CD4-positive, alpha-beta T cell (primary cell): ENCODE measurements at regions not wholly inside any gene's neighbourhood (a gene's known extent, or its start where the extent isn't known, plus 50 kb on each side); places are given as distances from the start of the nearest gene placed in this dataset.

Source experiments
- ATAC-seq: fragments of 200-7000 bp; cut with Tn5 transposase; one replicate; pipeline ENCODE4 v1.10.0; 2022; ENCODE audit warnings: mild to moderate bottlenecking; ENCODE audit not compliant: poor library complexity
- CTCF ChIA-PET: fragments of 350-600 bp; sonication (Branson Sonifier 250); formaldehyde crosslinking; loops from one replicate; lab custom pipeline; 2021; ENCODE audit warnings: antibody characterized with exemption, inconsistent platforms; lab: Charles Lee
- POLR2A ChIA-PET: fragments of 350-600 bp; sonication (Branson Sonifier 250); formaldehyde crosslinking; loops from one replicate; lab custom pipeline; 2021; ENCODE audit warnings: antibody characterized with exemption, inconsistent platforms; lab: Charles Lee
- DNase-seq, 14 experiments: peaks; one replicate each; pipeline ENCODE4 v3.0.0-alpha.2; 2013 to 2020; ENCODE audit warnings: mixed read lengths in 2 of 14
- H3K27ac ChIP-seq, 2 donors: one replicate each; pipeline versions ENCODE4 v1.5.1 to v1.7.0; 2013; ENCODE audit warnings: low read length in 2 of 2, low read depth in 1 of 2, mild to moderate bottlenecking in 1 of 2
- H3K27me3 ChIP-seq, 2 experiments: 1 replicate in 1 of 2; 2 replicates in 1 of 2; pipeline versions ENCODE4 v1.6.1 to v1.7.0; 2013; ENCODE audit warnings: low read length in 2 of 2, control low read depth in 1 of 2, mild to moderate bottlenecking in 1 of 2, moderate library complexity in 1 of 2; ENCODE audit not compliant: insufficient read depth in 2 of 2, control insufficient read depth in 1 of 2
- H3K36me3 ChIP-seq: one replicate; pipeline ENCODE4 v1.6.1; 2013; ENCODE audit warnings: low read length, control low read depth; ENCODE audit not compliant: insufficient read depth
- H3K4me1 ChIP-seq: one replicate; pipeline ENCODE4 v1.6.1; 2013; ENCODE audit warnings: low read length, control low read depth; ENCODE audit not compliant: insufficient read depth
- H3K4me3 ChIP-seq: one replicate; pipeline ENCODE4 v1.5.1; 2013; ENCODE audit warnings: mild to moderate bottlenecking, low read length, moderate library complexity
- H3K9me3 ChIP-seq, 2 experiments: 1 replicate in 1 of 2; 2 replicates in 1 of 2; pipeline versions ENCODE4 v1.6.1 to v1.7.0; 2013; ENCODE audit warnings: low read length in 2 of 2, mild to moderate bottlenecking in 2 of 2, control low read depth in 1 of 2, moderate library complexity in 1 of 2; ENCODE audit not compliant: control insufficient read depth in 1 of 2, insufficient read depth in 1 of 2
- H3K27ac Mint-ChIP-seq: one replicate; pipeline ENCODE4 v1.8.0; 2020; ENCODE audit warnings: mixed read lengths
- H3K27me3 Mint-ChIP-seq: one replicate; pipeline ENCODE4 v1.8.0; 2021; ENCODE audit warnings: mixed read lengths
- H3K36me3 Mint-ChIP-seq: one replicate; pipeline ENCODE4 v1.8.0; 2021; ENCODE audit warnings: low read depth, mixed read lengths
- H3K4me1 Mint-ChIP-seq: one replicate; pipeline ENCODE4 v1.8.0; 2021; ENCODE audit warnings: low read depth, mixed read lengths
- H3K4me3 Mint-ChIP-seq: one replicate; pipeline ENCODE4 v1.8.0; 2020; ENCODE audit warnings: mild to moderate bottlenecking, mixed read lengths
- H3K9me3 Mint-ChIP-seq: one replicate; pipeline ENCODE4 v1.8.0; 2020; ENCODE audit warnings: mixed read lengths
- CTCF ChIP-seq: fragments of 200-600 bp; IDR thresholded peaks from one replicate; pipeline ENCODE4 v1.8.0; 2022; ENCODE audit warnings: antibody characterized with exemption, mild to moderate bottlenecking
- intact Hi-C, 2 experiments: fragments of 100-400 bp; cut with DNase I in 1 of 2; cut with micrococcal nuclease in 1 of 2; formaldehyde crosslinking; loops; one replicate each; pipeline versions ENCODE4 v1.15.1 to v1.9.0; 2023 to 2025; cut with DNase I, micrococcal nuclease

DNA sequence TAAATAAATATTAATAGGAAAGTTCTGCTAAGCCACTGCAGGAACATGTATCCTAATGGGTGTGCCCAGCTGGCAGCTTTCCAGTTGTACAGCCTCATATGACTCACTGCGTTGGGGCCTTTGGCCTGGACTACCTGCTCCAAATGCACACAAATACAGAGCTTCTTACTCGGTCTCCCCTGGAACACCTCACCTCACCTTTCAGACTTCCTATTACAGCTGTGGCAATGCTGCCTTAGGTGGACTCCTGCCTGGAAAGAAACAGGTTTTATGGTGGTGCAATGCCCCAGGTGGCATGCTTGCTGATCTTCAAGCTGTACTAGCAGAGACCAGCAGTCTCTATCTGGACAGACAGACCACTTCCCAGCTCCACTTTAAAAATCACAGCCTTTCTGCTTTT lies 85.7 kb upstream of the EXOC1L start:
- ATAC-seq (no peak), DNase-seq (no peak)
- no peak overlapping the region for H3K4me3 Mint-ChIP-seq
- intact Hi-C loops, result loop anchor here in 1 of 2 experiments (10.0 kb wide), 3 partner anchors 279 to 549 kb away; partner anchors contain the start of gene SRD5A3
- H3K27me3 Mint-ChIP-seq, result peaks cover 52% of the 10 kb centered on the region
- no peak for TF ChIP-seq CTCF
- POLR2A ChIA-PET, result no interaction called here
- H3K27ac Mint-ChIP-seq, result no peak overlapping the region
- no peaks in the 10 kb centered on the region for H3K9me3 Mint-ChIP-seq
- no peak overlapping the region for H3K4me3 ChIP-seq
- no peaks in the 10 kb centered on the region for H3K36me3 ChIP-seq
- no peaks in the 10 kb centered on the region for H3K4me1 ChIP-seq
- H3K27ac ChIP-seq, result no peak overlapping the region
- H3K4me1 Mint-ChIP-seq, result no peaks in the 10 kb centered on the region
- peaks cover 0 to 11% of the 10 kb centered on the region in 2 experiments for H3K27me3 ChIP-seq
- CTCF ChIA-PET, result no interaction called here
- H3K36me3 Mint-ChIP-seq, result no peaks in the 10 kb centered on the region
- no peaks in the 10 kb centered on the region for H3K9me3 ChIP-seq

GRCh38 chr4:55736605-55737183 lies 82.9 kb upstream of the EXOC1L start:
- CTCF ChIA-PET, result no interaction called here
- Mint-ChIP-seq H3K27ac (no peak overlapping the region), H3K27me3 (peaks cover 54% of the 10 kb centered on the region), H3K4me3 (no peak overlapping the region), H3K9me3 (no peaks in the 10 kb centered on the region), H3K36me3 (no peaks in the 10 kb centered on the region), H3K4me1 (no peaks in the 10 kb centered on the region)
- ATAC-seq, result no peak
- POLR2A ChIA-PET, result no interaction called here
- no peak for TF ChIP-seq CTCF
- Histone ChIP-seq H3K27me3 (peaks cover 0 to 11% of the 10 kb centered on the region in 2 experiments), H3K4me3 (no peak overlapping the region), H3K27ac (no peak overlapping the region), H3K9me3 (no peaks in the 10 kb centered on the region), H3K4me1 (no peaks in the 10 kb centered on the region), H3K36me3 (no peaks in the 10 kb centered on the region)
- intact Hi-C loops, result loop anchor here (5.0 to 10.0 kb wide), 5 partner anchors 282 to 1419 kb away; partner anchors contain the start of gene SRD5A3 (in 1 of the 2)
- DNase-seq, result peak in 2 of 14 experiments; percentile 8 to 11

DNA sequence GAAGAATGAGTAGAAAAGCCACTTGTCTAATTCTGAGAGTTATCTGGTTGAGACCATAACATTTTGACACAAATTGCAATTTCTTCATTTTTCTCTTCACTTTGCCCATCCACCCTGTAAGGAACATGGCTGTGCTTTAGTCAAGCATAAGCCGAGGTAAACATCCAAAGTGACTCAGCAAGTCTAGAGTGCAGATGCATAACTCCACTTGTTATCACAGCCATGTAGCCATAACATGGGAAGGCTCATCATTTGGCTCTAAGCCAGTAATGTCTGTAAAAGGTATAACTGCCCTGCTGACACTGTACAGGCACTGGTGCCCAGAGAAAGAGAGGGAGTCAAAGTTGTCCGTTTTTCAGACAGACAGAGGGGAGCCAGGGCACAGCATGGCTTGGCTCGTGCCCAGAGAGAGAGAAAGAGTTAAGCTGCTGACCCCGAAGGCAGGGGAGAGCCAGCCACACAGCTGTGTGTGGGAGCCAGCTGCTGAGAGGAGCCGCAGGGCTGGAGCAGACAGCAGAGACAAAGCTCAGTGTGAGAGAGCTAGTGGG lies 76.9 kb upstream of the EXOC1L start:
- Mint-ChIP-seq H3K27me3 (peaks cover 37% of the 10 kb centered on the region), H3K27ac (no peak overlapping the region), H3K9me3 (no peaks in the 10 kb centered on the region), H3K4me1 (no peaks in the 10 kb centered on the region), H3K4me3 (no peak overlapping the region), H3K36me3 (no peaks in the 10 kb centered on the region)
- Histone ChIP-seq H3K4me1 (no peaks in the 10 kb centered on the region), H3K36me3 (no peaks in the 10 kb centered on the region), H3K9me3 (no peaks in the 10 kb centered on the region), H3K27me3 (no peaks in the 10 kb centered on the region), H3K4me3 (no peak overlapping the region), H3K27ac (no peak overlapping the region)
- ATAC-seq (no peak), DNase-seq (no peak)
- CTCF ChIA-PET, result no interaction called here
- intact Hi-C loops, result loop anchor here in 1 of 2 experiments (5.0 kb wide), 1 partner anchor 770 kb away; no protein-coding TSS in a partner anchor
- no peak for TF ChIP-seq CTCF
- POLR2A ChIA-PET, result no interaction called here
